ENCODE measurements at regions not wholly inside any gene's neighbourhood (a gene's known extent, or its start where the extent isn't known, plus 50 kb on each side); places are given as distances from the start of the nearest gene placed in this dataset.

DNA sequence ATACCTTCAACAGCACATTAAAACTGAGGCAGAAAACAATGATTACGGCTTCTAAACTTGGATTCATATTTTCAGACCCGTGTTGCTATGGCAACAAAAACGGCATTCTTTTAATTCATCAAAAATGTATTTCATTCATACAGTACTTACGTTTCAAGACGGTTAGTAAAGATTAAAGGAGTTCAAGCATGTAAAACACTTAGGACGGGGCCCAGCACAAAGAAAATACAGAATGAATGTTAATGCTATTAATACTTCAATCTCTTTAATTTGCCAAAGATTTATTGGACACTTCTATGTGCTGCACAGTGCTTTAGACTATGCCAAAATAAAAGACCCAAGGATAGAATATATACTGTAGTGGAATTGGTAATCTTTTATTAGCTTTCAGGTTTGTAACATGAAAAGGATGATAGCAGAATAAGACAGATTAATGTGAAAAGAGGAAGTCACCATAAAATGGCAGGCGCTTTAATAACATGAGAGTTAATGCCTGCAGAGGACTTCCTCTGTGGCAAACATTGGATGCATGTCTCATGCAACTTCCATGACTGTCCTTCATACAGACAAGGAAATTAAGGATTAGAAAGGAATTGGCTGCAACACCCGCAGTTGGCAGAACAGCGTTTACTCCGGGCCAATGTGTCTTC lies 201.6 kb upstream of the KLF6 start:
- TF ChIP-seq CTCF (IDR thresholded peaks at IDR 0.05) (no peak), POLR2AphosphoS5 (IDR thresholded peaks at IDR 0.05; ENCODE audit: low read depth, low read length) (no peak), REST (IDR thresholded peaks at IDR 0.05; ENCODE audit: insufficient read depth in 1 of 2, low read depth in 2 of 2, low read length in 1 of 2) (no peak), SIN3A (IDR thresholded peaks at IDR 0.05; ENCODE audit: borderline replicate concordance, insufficient read depth, low read depth, low read length) (no peak)

Data from Panc1 (cell line).